GM10248 (cell line): ENCODE measurements at regions not wholly inside any gene's neighbourhood (a gene's known extent, or its start where the extent isn't known, plus 50 kb on each side); places are given as distances from the start of the nearest gene placed in this dataset.

Experiments
- CTCF ChIA-PET: fragments of 300-600 bp; sonication (Branson Sonifier 250); formaldehyde crosslinking; extraction: SDS; loops from one replicate; lab custom pipeline; 2021; ENCODE audit warnings: antibody characterized with exemption; lab: Yijun Ruan, JAX
- POLR2A ChIA-PET: fragments of 350-650 bp; sonication (Branson Sonifier 250); formaldehyde crosslinking; extraction: SDS; loops from one replicate; lab custom pipeline; 2020; ENCODE audit warnings: antibody characterized with exemption; lab: Yijun Ruan, JAX
- DNase-seq: peaks from one replicate; pipeline ENCODE4 v3.0.0; 2012; ENCODE audit errors: extremely low spot score
- CTCF ChIP-seq: IDR thresholded peaks from 2 replicates; pipeline ENCODE4 v1.5.1; 2012; ENCODE audit warnings: mild to moderate bottlenecking, low read depth; ENCODE audit errors: extremely low read depth, missing control alignments, control extremely low read depth

- ChIA-PET CTCF (no interaction called here), POLR2A (no interaction called here)
- DNase-seq = no peak
- no peak for TF ChIP-seq CTCF
These were observed 215.1 kb downstream of the AASDHPPT start for GRCh38 chr11:106292526-106292925.

GRCh38 chr11:106295974-106296373, 218.5 kb downstream of the AASDHPPT start:
- POLR2A ChIA-PET = no interaction called here

GRCh38 chr11:106302416-106302815, 225.0 kb downstream of the AASDHPPT start:
- ChIA-PET POLR2A (no interaction called here), CTCF (interaction anchor here (0.8 to 2.3 kb wide), 2 partner anchors 9 to 107 kb away, joined by 3 to 5 read pairs; no protein-coding TSS in a partner anchor)
- no peak for TF ChIP-seq CTCF
- DNase-seq = no peak

More at GRCh38 chr11:106295974-106296373, 218.5 kb downstream of the AASDHPPT start:
- no peak for TF ChIP-seq CTCF
- CTCF ChIA-PET = interaction anchor here (1.7 kb wide), 1 partner anchor 18 kb away, joined by 4 read pairs; no protein-coding TSS in a partner anchor
- DNase-seq = no peak

- ChIA-PET POLR2A (no interaction called here), CTCF (interaction anchor here (2.3 kb wide), 1 partner anchor 10 kb away, joined by 5 read pairs; no protein-coding TSS in a partner anchor)
- no peak for TF ChIP-seq CTCF
- no peak for DNase-seq
These were observed 226.8 kb downstream of the AASDHPPT start for GRCh38 chr11:106304274-106304673.

- TF ChIP-seq CTCF = no peak
- no peak for DNase-seq
- ChIA-PET POLR2A (no interaction called here), CTCF (no interaction called here)
These were observed 228.0 kb downstream of the AASDHPPT start for GRCh38 chr11:106305458-106305857.

GRCh38 chr11:106306942-106307341, 229.5 kb downstream of the AASDHPPT start:
- POLR2A ChIA-PET = no interaction called here
- TF ChIP-seq CTCF = no peak
- CTCF ChIA-PET = interaction anchor here (3.3 kb wide), 1 partner anchor 12 kb away, joined by 13 read pairs; no protein-coding TSS in a partner anchor
- no peak for DNase-seq
